SIG-M5 treated with dmso at 0.1 percent for 504 hours (cell line): ENCODE measurements at regions not wholly inside any gene's neighbourhood (a gene's known extent, or its start where the extent isn't known, plus 50 kb on each side); places are given as distances from the start of the nearest gene placed in this dataset.
"Not testable (repeated sequence)": the region's sequence is repeated elsewhere in the genome, so short reads cannot be mapped to it uniquely, and the experiment has no call there.

Source experiments
- DNase-seq: peaks from one replicate; lab custom pipeline; 2025; ENCODE audit not compliant: unreplicated experiment; lab: John Stamatoyannopoulos, UW

GRCh38 chr12:53869500-53869899, 69.1 kb upstream of the HOXC13 start:
- DNase-seq, result no peak

- DNase-seq, result no peak
These were observed 68.5 kb upstream of the HOXC13 start for GRCh38 chr12:53870117-53870516.

GRCh38 chr12:53871367-53871766, 67.3 kb upstream of the HOXC13 start:
- DNase-seq, result no peak

- DNase-seq, result no peak
These were observed 66.3 kb upstream of the HOXC13 start for GRCh38 chr12:53872367-53872766.

GRCh38 chr12:53877961-53878360, 60.7 kb upstream of the HOXC13 start:
- not testable (repeated sequence) for DNase-seq

GRCh38 chr12:53887006-53887405, 51.6 kb upstream of the HOXC13 start:
- DNase-seq, result no peak

GRCh38 chr12:53887881-53888280, 50.8 kb upstream of the HOXC13 start:
- DNase-seq, result no peak
